Liver (tissue), 8 donors: ENCODE measurements at regions not wholly inside any gene's neighbourhood (a gene's known extent, or its start where the extent isn't known, plus 50 kb on each side); places are given as distances from the start of the nearest gene placed in this dataset.

ENCODE experiments used
- DNase-seq: peaks from one replicate; pipeline ENCODE4 v3.0.0-alpha.2; 2017; ENCODE audit warnings: low spot score
- H3K27ac ChIP-seq, 2 donors: one replicate each; pipeline ENCODE4 v1.7.0; 2013; ENCODE audit warnings: inconsistent platforms in 2 of 2, low read length in 2 of 2, control low read depth in 1 of 2, low read depth in 1 of 2, mild to moderate bottlenecking in 1 of 2
- H3K27me3 ChIP-seq, 4 donors: one replicate each; pipeline versions ENCODE4 v1.6.1 to v1.7.0; 2013; ENCODE audit warnings: low read length in 3 of 4, inconsistent platforms in 1 of 4, mild to moderate bottlenecking in 1 of 4, moderate library complexity in 1 of 4; ENCODE audit not compliant: control insufficient read depth in 4 of 4, insufficient read depth in 4 of 4
- H3K36me3 ChIP-seq, 4 donors: one replicate each; pipeline versions ENCODE4 v1.6.1 to v1.7.0; 2013; ENCODE audit warnings: low read length in 3 of 4, mild to moderate bottlenecking in 3 of 4, low read depth in 1 of 4, moderate library complexity in 1 of 4; ENCODE audit not compliant: control insufficient read depth in 4 of 4, insufficient read depth in 3 of 4
- H3K4me1 ChIP-seq, 4 donors: one replicate each; pipeline versions ENCODE4 v1.6.1 to v1.7.0; 2013; ENCODE audit warnings: low read length in 3 of 4, mild to moderate bottlenecking in 3 of 4, moderate library complexity in 1 of 4; ENCODE audit not compliant: control insufficient read depth in 4 of 4, insufficient read depth in 4 of 4
- H3K4me3 ChIP-seq, 3 donors: one replicate each; pipeline versions ENCODE4 v1.6.1 to v1.7.0; 2013; ENCODE audit warnings: low read length in 3 of 3, control low read depth in 1 of 3, low read depth in 1 of 3, mild to moderate bottlenecking in 1 of 3
- H3K9ac ChIP-seq, 2 donors: one replicate each; pipeline ENCODE4 v1.7.0; 2013; ENCODE audit warnings: low read length in 2 of 2, mild to moderate bottlenecking in 2 of 2, moderate library complexity in 2 of 2, control low read depth in 1 of 2, low read depth in 1 of 2
- H3K9me3 ChIP-seq, 4 donors: one replicate each; pipeline versions ENCODE4 v1.6.1 to v1.7.0; 2013; ENCODE audit warnings: low read length in 3 of 4; ENCODE audit not compliant: control insufficient read depth in 4 of 4
- EGR1 ChIP-seq, 2 donors: IDR thresholded peaks; 2 replicates each; pipeline ENCODE4 v1.6.1; 2016 to 2018; ENCODE audit warnings: antibody characterized with exemption in 2 of 2, low read depth in 2 of 2
- FOXA2 ChIP-seq: IDR thresholded peaks from 2 replicates; pipeline ENCODE4 v1.6.1; 2016; ENCODE audit warnings: antibody characterized with exemption
- GABPA ChIP-seq, 2 donors: IDR thresholded peaks in 1 of 2; conservative IDR thresholded peaks in 1 of 2; 2 replicates each; pipeline ENCODE4 v1.6.1; 2016; ENCODE audit warnings: antibody characterized with exemption in 2 of 2, mild to moderate bottlenecking in 1 of 2, moderate library complexity in 1 of 2
- HNF4A ChIP-seq, 2 donors: conservative IDR thresholded peaks; 2 replicates each; pipeline ENCODE4 v1.6.1; 2016; ENCODE audit warnings: antibody characterized with exemption in 2 of 2, mild to moderate bottlenecking in 2 of 2
- JUND ChIP-seq, 2 donors: IDR thresholded peaks; 2 replicates each; pipeline ENCODE4 v1.6.1; 2016; ENCODE audit warnings: antibody characterized with exemption in 2 of 2
- RAD21 ChIP-seq, 2 donors: IDR thresholded peaks; 2 replicates each; pipeline ENCODE4 v1.6.1; 2016; ENCODE audit warnings: antibody characterized with exemption in 2 of 2, mild to moderate bottlenecking in 2 of 2
- RXRA ChIP-seq, 2 donors: IDR thresholded peaks; 2 replicates each; pipeline ENCODE4 v1.6.1; 2017 to 2018; ENCODE audit warnings: antibody characterized with exemption in 2 of 2, mild to moderate bottlenecking in 1 of 2
- SP1 ChIP-seq: IDR thresholded peaks from 2 replicates; pipeline ENCODE4 v1.6.1; 2018; ENCODE audit warnings: antibody characterized with exemption, mild to moderate bottlenecking
- TAF1 ChIP-seq: conservative IDR thresholded peaks from 2 replicates; pipeline ENCODE4 v1.6.1; 2016; ENCODE audit warnings: antibody characterized with exemption, mild to moderate bottlenecking
- YY1 ChIP-seq: IDR thresholded peaks from 2 replicates; pipeline ENCODE4 v1.6.1; 2016; ENCODE audit warnings: antibody characterized with exemption, mild to moderate bottlenecking
- WGBS: extraction: QIAGEN DNeasy Blood & Tissue Kit; methylation state at CpG from one replicate; pipeline ENCODE4 v1.1.7; 2013; 5-methylcytosine and 5-hydroxymethylcytosine counted together
- TF ChIP-seq, protein P1 (sequence below): fragments of 150-350 bp; IDR thresholded peaks from 2 replicates; pipeline ENCODE4 v1.5.1; 2017; ENCODE audit warnings: improper control_type of control experiment, low read depth, low read length; ENCODE audit not compliant: missing input control
- TF ChIP-seq, protein P2 (sequence below): IDR thresholded peaks from 2 replicates; pipeline ENCODE4 v1.6.1; 2016; ENCODE audit warnings: antibody characterized with exemption
- TF ChIP-seq, protein P3 (sequence below): IDR thresholded peaks from 2 replicates; pipeline ENCODE4 v1.6.1; 2016; ENCODE audit warnings: antibody characterized with exemption, mild to moderate bottlenecking
- TF ChIP-seq, protein P4 (sequence below): IDR thresholded peaks from 2 replicates; pipeline ENCODE4 v1.6.1; 2016; ENCODE audit warnings: antibody characterized with exemption
- TF ChIP-seq, protein P5 (sequence below): IDR thresholded peaks from 2 replicates; pipeline ENCODE4 v1.6.1; 2016; ENCODE audit warnings: antibody characterized with exemption
- donor health status: healthy.
- donor health status: healthy.
- donor health status: healthy.
- donor health status: healthy.
- donor health status: healthy.

DNA sequence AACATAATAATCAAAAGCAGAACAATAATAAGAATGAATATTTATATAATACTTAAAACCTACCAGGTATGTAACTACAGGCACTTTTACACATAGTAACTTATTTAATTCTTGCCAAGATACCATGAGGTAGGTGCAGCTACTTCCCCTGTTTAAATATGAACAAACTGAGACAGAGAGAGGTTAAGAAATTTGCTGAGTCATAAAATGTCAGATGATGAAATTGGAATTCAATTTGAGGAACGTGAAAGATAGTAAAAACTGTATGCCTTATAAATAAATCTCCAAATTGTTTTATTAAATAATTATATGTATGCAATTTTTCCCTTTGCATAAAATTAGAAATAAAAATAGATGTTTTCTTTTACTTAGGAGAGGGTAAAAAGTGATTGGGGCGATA, 1103.3 kb upstream of the NRXN1 start (continued):
- TF ChIP-seq, protein P1, sequence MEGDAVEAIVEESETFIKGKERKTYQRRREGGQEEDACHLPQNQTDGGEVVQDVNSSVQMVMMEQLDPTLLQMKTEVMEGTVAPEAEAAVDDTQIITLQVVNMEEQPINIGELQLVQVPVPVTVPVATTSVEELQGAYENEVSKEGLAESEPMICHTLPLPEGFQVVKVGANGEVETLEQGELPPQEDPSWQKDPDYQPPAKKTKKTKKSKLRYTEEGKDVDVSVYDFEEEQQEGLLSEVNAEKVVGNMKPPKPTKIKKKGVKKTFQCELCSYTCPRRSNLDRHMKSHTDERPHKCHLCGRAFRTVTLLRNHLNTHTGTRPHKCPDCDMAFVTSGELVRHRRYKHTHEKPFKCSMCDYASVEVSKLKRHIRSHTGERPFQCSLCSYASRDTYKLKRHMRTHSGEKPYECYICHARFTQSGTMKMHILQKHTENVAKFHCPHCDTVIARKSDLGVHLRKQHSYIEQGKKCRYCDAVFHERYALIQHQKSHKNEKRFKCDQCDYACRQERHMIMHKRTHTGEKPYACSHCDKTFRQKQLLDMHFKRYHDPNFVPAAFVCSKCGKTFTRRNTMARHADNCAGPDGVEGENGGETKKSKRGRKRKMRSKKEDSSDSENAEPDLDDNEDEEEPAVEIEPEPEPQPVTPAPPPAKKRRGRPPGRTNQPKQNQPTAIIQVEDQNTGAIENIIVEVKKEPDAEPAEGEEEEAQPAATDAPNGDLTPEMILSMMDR: no peak

DNA sequence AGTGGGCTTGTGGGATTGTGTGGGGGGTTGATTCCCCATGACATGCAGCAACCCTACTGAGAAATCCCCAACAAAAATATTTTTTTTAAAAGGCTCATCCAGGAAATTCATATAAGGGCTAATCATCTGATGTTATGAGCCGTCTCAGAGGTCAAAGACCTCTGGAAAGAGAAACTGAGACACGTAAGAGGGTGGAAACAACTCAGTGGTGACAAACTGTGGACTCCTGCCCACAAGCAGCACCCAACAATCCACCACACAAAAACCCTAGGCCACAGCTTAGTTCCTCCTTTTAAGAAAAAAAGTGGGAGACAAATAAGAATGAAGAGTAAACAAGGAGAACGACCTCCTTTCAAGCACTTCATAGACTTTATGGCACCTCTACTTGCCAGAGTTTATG, 1096.1 kb upstream of the NRXN1 start:
- no peak overlapping the region for H3K9ac ChIP-seq
- H3K4me1 ChIP-seq: no peaks in the 10 kb centered on the region
- H3K27me3 ChIP-seq: peaks cover 0 to 4% (median 0%) of the 10 kb centered on the region in 4 donors
- H3K9me3 ChIP-seq: no peaks in the 10 kb centered on the region
- no peak overlapping the region for H3K27ac ChIP-seq
- H3K4me3 ChIP-seq: no peak overlapping the region
- H3K36me3 ChIP-seq: no peaks in the 10 kb centered on the region
- 70% methylated on average over 3 of the region's 3 CpGs for WGBS
- TF ChIP-seq GABPA (IDR thresholded peaks at IDR 0.05 in 1 of 2, conservative IDR thresholded peaks at IDR 0.05 in 1 of 2): no peak
- no peak for TF ChIP-seq SP1
- TF ChIP-seq, protein P2, sequence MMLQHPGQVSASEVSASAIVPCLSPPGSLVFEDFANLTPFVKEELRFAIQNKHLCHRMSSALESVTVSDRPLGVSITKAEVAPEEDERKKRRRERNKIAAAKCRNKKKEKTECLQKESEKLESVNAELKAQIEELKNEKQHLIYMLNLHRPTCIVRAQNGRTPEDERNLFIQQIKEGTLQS: no peak
- TF ChIP-seq, protein P3, sequence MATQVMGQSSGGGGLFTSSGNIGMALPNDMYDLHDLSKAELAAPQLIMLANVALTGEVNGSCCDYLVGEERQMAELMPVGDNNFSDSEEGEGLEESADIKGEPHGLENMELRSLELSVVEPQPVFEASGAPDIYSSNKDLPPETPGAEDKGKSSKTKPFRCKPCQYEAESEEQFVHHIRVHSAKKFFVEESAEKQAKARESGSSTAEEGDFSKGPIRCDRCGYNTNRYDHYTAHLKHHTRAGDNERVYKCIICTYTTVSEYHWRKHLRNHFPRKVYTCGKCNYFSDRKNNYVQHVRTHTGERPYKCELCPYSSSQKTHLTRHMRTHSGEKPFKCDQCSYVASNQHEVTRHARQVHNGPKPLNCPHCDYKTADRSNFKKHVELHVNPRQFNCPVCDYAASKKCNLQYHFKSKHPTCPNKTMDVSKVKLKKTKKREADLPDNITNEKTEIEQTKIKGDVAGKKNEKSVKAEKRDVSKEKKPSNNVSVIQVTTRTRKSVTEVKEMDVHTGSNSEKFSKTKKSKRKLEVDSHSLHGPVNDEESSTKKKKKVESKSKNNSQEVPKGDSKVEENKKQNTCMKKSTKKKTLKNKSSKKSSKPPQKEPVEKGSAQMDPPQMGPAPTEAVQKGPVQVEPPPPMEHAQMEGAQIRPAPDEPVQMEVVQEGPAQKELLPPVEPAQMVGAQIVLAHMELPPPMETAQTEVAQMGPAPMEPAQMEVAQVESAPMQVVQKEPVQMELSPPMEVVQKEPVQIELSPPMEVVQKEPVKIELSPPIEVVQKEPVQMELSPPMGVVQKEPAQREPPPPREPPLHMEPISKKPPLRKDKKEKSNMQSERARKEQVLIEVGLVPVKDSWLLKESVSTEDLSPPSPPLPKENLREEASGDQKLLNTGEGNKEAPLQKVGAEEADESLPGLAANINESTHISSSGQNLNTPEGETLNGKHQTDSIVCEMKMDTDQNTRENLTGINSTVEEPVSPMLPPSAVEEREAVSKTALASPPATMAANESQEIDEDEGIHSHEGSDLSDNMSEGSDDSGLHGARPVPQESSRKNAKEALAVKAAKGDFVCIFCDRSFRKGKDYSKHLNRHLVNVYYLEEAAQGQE: no peak
- no peak for TF ChIP-seq TAF1
- no peak for TF ChIP-seq YY1
- no peak for TF ChIP-seq JUND (IDR thresholded peaks at IDR 0.05)
- TF ChIP-seq, protein P4, sequence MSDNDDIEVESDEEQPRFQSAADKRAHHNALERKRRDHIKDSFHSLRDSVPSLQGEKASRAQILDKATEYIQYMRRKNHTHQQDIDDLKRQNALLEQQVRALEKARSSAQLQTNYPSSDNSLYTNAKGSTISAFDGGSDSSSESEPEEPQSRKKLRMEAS: no peak
- no peak for TF ChIP-seq HNF4A (conservative IDR thresholded peaks at IDR 0.05)
- no peak for TF ChIP-seq RAD21 (IDR thresholded peaks at IDR 0.05)
- TF ChIP-seq, protein P1: no peak
- no peak for TF ChIP-seq EGR1 (IDR thresholded peaks at IDR 0.05; ENCODE audit: low read depth in 2 of 2)
- no peak for DNase-seq

DNA sequence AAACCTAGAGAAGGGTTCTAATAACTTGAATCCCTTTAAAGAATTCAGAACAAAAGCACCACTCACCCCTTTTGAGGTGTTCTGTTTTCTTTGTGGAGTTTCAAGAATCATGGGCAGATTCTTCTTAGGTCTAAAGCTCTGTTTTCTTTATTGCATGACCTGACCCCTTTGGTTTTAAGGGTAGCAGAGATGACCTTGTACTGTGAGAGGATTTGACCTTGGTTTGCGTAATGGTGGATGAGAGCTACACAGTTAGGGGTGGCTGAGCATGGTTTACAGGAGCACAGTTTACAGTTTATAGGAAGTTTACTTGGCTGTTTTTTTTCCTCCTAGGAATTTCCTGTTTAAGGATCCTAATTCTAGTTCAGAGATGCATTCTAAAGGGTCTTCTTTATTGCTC, 1095.6 kb upstream of the NRXN1 start:
- no peaks in the 10 kb centered on the region for H3K36me3 ChIP-seq
- no peak for DNase-seq
- no peak overlapping the region for H3K27ac ChIP-seq
- WGBS: 72% methylated on average over 1 of the region's 1 CpG
- no peaks in the 10 kb centered on the region for H3K9me3 ChIP-seq
- TF ChIP-seq, protein P3: no peak
- TF ChIP-seq YY1 (no peak), RXRA (IDR thresholded peaks at IDR 0.05) (no peak), FOXA2 (no peak), JUND (IDR thresholded peaks at IDR 0.05) (no peak), HNF4A (conservative IDR thresholded peaks at IDR 0.05) (no peak)
- TF ChIP-seq, protein P4: no peak
- TF ChIP-seq, protein P5, sequence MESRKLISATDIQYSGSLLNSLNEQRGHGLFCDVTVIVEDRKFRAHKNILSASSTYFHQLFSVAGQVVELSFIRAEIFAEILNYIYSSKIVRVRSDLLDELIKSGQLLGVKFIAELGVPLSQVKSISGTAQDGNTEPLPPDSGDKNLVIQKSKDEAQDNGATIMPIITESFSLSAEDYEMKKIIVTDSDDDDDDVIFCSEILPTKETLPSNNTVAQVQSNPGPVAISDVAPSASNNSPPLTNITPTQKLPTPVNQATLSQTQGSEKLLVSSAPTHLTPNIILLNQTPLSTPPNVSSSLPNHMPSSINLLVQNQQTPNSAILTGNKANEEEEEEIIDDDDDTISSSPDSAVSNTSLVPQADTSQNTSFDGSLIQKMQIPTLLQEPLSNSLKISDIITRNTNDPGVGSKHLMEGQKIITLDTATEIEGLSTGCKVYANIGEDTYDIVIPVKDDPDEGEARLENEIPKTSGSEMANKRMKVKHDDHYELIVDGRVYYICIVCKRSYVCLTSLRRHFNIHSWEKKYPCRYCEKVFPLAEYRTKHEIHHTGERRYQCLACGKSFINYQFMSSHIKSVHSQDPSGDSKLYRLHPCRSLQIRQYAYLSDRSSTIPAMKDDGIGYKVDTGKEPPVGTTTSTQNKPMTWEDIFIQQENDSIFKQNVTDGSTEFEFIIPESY: no peak
- H3K4me1 ChIP-seq: no peaks in the 10 kb centered on the region
- no peak overlapping the region for H3K9ac ChIP-seq
- H3K4me3 ChIP-seq: no peak overlapping the region
- H3K27me3 ChIP-seq: peaks cover 0 to 4% (median 0%) of the 10 kb centered on the region in 4 donors
